ENCODE measurements at regions not wholly inside any gene's neighbourhood (a gene's known extent, or its start where the extent isn't known, plus 50 kb on each side); places are given as distances from the start of the nearest gene placed in this dataset.

DNA sequence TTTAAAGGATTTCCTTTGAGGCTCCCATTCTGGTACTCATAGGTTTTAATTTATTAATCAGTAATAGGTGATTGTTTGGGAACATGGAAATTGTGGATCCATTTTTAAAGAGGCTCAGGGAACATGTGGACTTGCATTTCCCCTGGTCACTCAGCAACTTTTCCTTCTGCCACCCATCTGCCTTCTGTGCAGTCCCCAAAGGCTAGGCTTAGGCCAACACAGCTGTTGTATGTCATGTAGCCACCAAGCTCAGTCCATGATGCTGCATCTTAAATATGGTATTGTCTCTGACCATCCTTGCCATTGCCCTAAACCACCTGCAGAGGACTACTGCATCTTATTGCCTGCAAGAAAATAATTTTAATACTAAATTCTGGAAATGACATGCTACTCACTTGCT, 416.7 kb upstream of the SEMA6D start:
- no peak for DNase-seq
- no peaks in the 10 kb centered on the region for H3K27me3 ChIP-seq (ENCODE audit: insufficient read depth, low read length)
- no peak overlapping the region for H2AFZ ChIP-seq (ENCODE audit: low read length)
- 0 out of 2 replicates have a peak, but pooled peaks cover 2% of the 10 kb centered on the region for H3K4me1 ChIP-seq (ENCODE audit: insufficient read depth, low read length)
- no peaks in the 10 kb centered on the region for H3K79me2 ChIP-seq (ENCODE audit: insufficient read depth, low read length)
- H4K5ac ChIP-seq (ENCODE audit: insufficient read length, low read depth, low read length), result no peak overlapping the region
- H3K27me3 Mint-ChIP-seq (ENCODE audit: low read depth), result no peaks in the 10 kb centered on the region
- H2BK120ac ChIP-seq (ENCODE audit: low read depth, low read length, poor library complexity, severe bottlenecking), result no peak overlapping the region
- no peaks in the 10 kb centered on the region for H3K9me3 ChIP-seq (ENCODE audit: control insufficient read depth, low read depth, low read length)
- H3K56ac ChIP-seq (ENCODE audit: insufficient read length, low read depth, low read length), result no peak overlapping the region
- no peak overlapping the region for H3K9ac ChIP-seq (ENCODE audit: extremely low read depth, insufficient read length, low read length)
- no peak overlapping the region for H3K23ac ChIP-seq (ENCODE audit: insufficient read length, low read depth, low read length)
- H4K20me1 ChIP-seq (ENCODE audit: control insufficient read depth, insufficient read depth, insufficient read length), result no peaks in the 10 kb centered on the region
- no peak overlapping the region for H2BK5ac ChIP-seq (ENCODE audit: insufficient read length, low read length)
- H3K27ac ChIP-seq (ENCODE audit: insufficient read length, low read depth, low read length), result no peak overlapping the region
- no peak overlapping the region for H3T11ph ChIP-seq (ENCODE audit: low read length)
- no peak overlapping the region for H3K14ac ChIP-seq (ENCODE audit: insufficient read depth, low read length)
- no peak overlapping the region for H3K4me3 Mint-ChIP-seq
- no peaks in the 10 kb centered on the region for H3K36me3 Mint-ChIP-seq (ENCODE audit: insufficient read depth in 1 of 3, low read depth in 3 of 3)
- no peak overlapping the region for H2BK20ac ChIP-seq (ENCODE audit: low read depth, low read length, poor library complexity, severe bottlenecking)
- peaks cover 7 to 15% of the 10 kb centered on the region in 2 experiments for H3K4me1 Mint-ChIP-seq
- no peaks in the 10 kb centered on the region for H3K9me3 Mint-ChIP-seq
- H3K4ac ChIP-seq (ENCODE audit: low read depth, low read length), result no peak overlapping the region
- no peak overlapping the region for H4K91ac ChIP-seq (ENCODE audit: insufficient read length, low read depth, low read length)
- no peak overlapping the region for H3K4me2 ChIP-seq (ENCODE audit: insufficient read depth, insufficient read length, low read length)
- H3K79me1 ChIP-seq (ENCODE audit: insufficient read depth, low read depth, low read length, poor library complexity, severe bottlenecking), result no peaks in the 10 kb centered on the region
- H3K18ac ChIP-seq (ENCODE audit: insufficient read length, low read depth, low read length), result no peak overlapping the region
- H2BK12ac ChIP-seq (ENCODE audit: insufficient read length, low read depth, low read length), result no peak overlapping the region
- no peak overlapping the region for H4K8ac ChIP-seq (replicated peaks; ENCODE audit: insufficient read length, low read depth, low read length)
- H3K23me2 ChIP-seq (ENCODE audit: insufficient read length, low read depth, low read length, poor library complexity, severe bottlenecking), result no peaks in the 10 kb centered on the region
- TF ChIP-seq, protein P1, sequence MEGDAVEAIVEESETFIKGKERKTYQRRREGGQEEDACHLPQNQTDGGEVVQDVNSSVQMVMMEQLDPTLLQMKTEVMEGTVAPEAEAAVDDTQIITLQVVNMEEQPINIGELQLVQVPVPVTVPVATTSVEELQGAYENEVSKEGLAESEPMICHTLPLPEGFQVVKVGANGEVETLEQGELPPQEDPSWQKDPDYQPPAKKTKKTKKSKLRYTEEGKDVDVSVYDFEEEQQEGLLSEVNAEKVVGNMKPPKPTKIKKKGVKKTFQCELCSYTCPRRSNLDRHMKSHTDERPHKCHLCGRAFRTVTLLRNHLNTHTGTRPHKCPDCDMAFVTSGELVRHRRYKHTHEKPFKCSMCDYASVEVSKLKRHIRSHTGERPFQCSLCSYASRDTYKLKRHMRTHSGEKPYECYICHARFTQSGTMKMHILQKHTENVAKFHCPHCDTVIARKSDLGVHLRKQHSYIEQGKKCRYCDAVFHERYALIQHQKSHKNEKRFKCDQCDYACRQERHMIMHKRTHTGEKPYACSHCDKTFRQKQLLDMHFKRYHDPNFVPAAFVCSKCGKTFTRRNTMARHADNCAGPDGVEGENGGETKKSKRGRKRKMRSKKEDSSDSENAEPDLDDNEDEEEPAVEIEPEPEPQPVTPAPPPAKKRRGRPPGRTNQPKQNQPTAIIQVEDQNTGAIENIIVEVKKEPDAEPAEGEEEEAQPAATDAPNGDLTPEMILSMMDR (conservative IDR thresholded peaks at IDR 0.05), result no peak
- H3K27ac Mint-ChIP-seq, result no peak overlapping the region
- H2BK15ac ChIP-seq (ENCODE audit: low read depth, low read length), result no peak overlapping the region
- H2AK5ac ChIP-seq (ENCODE audit: insufficient read length, low read length), result no peak overlapping the region

Data from H9 (cell line).